OCI-LY1 (cell line): ENCODE measurements at regions not wholly inside any gene's neighbourhood (a gene's known extent, or its start where the extent isn't known, plus 50 kb on each side); places are given as distances from the start of the nearest gene placed in this dataset.

Source experiments
- CTCF ChIP-seq: fragments of 200-600 bp; sonication (generic), shearing (Covaris generic); IDR thresholded peaks from 2 replicates; pipeline ENCODE4 v1.5.1; 2017; ENCODE audit warnings: mild to moderate bottlenecking, antibody characterized with exemption, low read length, moderate library complexity, mixed read lengths
- EZH2 ChIP-seq: fragments of 200-600 bp; sonication (generic), shearing (Covaris generic); IDR thresholded peaks from 2 replicates; pipeline ENCODE4 v1.8.0; 2017; ENCODE audit warnings: borderline replicate concordance, mixed run types, mild to moderate bottlenecking, antibody characterized with exemption, low read length, moderate library complexity, mixed read lengths

GRCh38 chr13:76756451-76756850 lies 129.8 kb downstream of the KCTD12 start:
- TF ChIP-seq CTCF (no peak), EZH2 (no peak)
